Stimulated activated CD8-positive, alpha-beta memory T cell treated with anti-CD3 and anti-CD28 coated beads, Interleukin-12 subunit alpha, Interleukin-12 subunit beta, amount 100 ng/mL, for 24 hours (primary cell): ENCODE measurements at regions not wholly inside any gene's neighbourhood (a gene's known extent, or its start where the extent isn't known, plus 50 kb on each side); places are given as distances from the start of the nearest gene placed in this dataset.
A peak's percentile ranks its signal among the peaks of the same experiment; 100 is the strongest.

Source experiments
- DNase-seq: peaks from one replicate; pipeline ENCODE4 v3.0.0-alpha.2; 2020; ENCODE audit errors: extremely low read depth

DNA sequence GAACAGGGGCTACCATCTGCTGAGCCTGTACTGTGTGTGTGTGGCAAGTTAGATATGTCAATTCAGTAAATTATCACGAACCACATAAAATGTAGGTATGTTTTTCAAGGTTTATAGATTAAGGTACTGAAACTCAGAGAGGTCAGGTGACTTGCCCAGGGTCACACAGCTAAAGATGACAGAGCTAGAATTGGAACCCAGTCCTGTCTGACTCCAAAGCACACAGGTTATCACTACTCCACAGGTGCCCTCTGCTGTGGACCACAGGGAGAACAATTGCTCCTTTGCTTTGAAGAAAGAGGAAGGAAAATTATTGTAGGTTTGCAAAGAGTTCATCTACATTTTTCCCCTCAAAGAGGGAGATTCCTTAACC, 229.7 kb upstream of the AGAP1 start:
- DNase-seq = no peak

DNA sequence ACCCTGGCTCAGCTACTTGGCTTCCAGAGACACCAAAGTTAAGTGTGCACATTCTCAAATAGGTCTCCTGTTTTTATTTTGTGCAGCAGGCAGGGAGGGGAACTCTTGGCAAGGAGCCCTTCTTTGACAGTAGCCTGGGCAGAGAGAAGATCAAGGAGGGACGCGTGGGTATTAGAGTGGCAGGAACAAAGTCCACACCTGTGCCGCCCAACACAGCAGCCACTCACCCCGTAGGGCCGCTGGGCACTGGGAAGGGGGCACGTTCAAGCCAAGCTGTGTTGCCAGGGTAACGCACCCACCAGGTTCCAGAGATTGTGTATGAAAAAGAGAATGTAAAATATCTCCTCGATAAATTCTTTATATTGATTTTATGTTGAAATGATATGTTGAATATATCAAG, 229.3 kb upstream of the AGAP1 start:
- no peak for DNase-seq

DNA sequence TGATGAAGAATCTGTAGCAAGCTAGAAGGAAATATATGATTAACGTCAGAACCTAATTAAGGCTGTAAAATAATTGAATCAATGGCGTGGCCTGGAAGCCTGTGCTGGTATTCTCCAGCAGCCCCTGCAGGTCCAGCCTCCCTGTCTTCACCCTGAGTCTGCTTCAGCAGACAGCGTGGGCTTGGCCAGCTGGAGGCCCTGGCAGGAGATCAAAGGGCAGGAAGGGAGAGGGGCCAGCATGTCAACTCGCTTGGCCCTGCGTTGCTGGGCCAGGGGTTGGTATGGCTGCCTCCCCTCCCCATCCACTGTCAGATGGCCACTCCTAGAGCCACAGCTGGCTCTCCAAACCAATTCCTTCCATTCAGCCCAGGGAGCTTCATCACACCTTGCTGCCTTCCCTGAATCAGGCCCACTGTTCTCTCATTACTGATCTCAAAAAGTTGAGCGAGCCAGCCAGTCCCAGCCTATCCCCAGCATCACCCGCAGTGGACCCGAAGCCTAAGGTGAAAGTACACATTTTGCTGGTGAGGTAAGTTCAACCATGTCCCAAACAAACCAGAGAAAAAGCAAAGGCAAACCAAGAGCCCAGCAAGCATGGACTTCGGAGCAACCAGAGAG, 228.4 kb upstream of the AGAP1 start:
- DNase-seq = no peak

DNA sequence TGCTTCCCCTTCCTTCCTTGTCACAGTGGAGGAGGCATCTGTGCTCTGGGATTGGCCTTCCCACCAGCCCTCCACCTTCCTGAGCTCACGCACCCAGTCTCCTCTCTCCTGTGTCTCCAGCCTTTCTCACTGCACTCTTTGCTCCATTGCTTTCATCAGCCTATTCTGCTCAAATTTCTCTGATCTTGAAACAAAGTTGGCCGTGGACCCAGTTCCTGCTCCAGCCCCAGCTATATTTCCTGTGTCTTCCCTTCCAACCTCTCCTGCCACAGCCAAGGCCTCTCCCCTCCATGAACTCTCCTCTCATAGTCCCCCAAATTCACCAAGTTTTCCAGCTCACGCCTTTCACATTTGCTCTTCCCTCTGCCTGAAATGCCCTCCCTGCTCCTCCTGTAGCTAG, 226.6 kb upstream of the AGAP1 start:
- DNase-seq = no peak

DNA sequence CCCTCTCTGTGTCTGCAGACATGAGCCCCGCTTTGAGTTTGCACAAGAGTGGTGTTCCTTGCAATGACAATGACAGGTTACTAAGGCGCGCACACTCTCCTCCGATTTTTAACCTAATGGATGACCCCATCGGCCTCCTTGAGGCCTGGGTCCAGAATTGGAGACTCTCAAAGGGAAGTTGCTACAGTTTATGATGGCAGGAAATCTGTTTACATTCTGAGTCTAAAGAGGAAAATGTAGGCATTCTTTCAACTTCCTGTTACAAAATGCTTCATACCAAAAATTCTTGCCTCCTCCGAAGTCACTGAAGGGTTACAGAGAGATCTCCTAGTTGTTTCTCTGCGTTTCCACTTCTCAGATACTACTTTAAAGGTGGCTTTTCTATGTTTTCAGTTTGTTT, 225.3 kb upstream of the AGAP1 start:
- no peak for DNase-seq

DNA sequence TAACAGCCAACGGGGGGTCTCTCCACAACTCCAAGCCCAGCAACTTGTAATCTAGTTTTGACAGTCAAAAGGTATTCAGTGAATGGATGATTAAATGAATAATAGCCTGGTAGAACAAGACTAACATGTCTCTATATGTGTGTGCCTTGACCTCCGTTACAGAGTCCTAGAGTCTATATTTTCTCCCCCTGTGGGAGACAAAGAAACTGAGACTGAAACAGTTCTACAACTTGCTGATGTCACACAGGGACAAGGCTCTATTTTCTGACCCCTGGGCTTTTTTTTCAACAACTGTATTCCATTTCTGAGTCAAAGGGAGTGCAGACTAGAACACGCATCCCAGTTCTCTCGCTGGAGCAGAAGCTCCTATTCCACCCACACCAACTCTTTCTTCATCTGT, 223.6 kb upstream of the AGAP1 start:
- no peak for DNase-seq

DNA sequence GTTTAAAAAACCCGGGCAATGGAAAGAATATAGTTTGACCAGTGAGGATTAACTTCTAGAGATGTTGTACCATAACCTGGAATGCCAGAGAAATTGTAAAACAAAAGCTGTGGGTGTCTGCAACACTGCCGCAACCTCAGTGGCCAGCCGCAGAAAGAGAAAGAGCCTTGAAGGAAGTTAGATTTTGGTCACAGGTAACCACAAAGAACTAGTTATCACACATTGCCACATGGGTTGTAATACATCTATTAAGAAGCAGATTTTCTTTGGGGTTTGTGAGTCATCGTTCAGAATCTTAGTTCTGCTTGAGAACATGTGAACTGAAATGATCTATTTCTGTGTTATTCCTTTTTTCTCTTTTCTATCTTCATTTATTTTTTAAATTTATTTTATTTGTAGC, 222.9 kb upstream of the AGAP1 start:
- DNase-seq = peak; percentile 10

DNA sequence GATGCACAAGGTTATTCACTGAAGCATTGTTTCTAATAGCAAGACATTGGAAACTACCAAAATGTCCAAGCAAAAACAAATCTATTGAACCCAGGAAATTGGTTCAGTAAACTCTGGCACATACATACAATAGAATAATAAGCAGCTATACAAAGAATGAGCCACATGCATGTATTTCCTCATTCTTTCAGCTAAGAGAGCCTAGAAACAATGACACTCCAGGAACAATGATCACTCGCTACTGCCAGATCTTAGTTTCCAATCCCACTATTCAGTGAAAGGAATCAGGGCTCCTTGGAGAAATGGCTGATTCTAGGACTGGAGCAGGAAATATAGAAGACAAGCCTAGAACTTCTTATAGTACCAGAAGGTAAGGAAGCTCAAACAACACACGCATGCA, 221.9 kb upstream of the AGAP1 start:
- DNase-seq = no peak

DNA sequence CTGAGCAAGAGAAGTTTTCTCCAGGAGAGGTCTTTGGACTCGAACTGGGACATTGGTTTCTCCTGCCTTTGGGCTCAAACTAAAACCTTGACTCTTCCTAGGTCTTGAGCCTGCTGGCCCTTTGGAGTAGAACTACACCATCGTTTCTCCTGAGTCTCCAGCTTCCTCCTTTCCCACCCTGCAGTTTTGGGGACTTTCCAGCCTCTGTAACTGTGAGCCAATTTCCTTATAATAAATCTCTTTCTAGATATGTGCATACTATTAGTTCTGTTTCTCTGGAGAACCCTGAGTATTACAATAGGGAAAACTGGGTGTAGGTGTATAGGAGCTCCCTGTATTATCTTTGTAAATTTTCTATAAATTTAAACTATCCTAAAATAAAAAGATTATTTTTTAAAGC, 219.8 kb upstream of the AGAP1 start:
- no peak for DNase-seq

DNA sequence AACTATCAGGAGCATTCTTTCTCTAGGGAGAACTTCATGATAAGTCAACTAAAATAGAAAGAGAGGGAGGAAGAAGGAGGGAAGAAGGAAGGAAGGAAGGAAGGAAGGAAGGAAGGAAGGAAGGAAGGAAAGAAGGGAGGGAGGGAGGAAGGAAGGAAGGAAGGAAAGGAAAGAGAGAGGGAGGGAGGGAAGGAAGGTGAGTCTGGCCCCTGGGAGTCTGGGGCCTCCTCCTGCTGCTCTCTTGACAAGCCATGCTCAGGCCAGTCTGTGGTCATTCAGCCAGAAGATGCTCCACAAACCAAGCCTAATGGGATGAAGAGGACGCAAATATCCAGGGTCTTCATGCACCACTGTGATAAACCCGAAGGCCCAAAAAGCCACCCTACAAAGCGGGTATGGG, 216.4 kb upstream of the AGAP1 start:
- no peak for DNase-seq

DNA sequence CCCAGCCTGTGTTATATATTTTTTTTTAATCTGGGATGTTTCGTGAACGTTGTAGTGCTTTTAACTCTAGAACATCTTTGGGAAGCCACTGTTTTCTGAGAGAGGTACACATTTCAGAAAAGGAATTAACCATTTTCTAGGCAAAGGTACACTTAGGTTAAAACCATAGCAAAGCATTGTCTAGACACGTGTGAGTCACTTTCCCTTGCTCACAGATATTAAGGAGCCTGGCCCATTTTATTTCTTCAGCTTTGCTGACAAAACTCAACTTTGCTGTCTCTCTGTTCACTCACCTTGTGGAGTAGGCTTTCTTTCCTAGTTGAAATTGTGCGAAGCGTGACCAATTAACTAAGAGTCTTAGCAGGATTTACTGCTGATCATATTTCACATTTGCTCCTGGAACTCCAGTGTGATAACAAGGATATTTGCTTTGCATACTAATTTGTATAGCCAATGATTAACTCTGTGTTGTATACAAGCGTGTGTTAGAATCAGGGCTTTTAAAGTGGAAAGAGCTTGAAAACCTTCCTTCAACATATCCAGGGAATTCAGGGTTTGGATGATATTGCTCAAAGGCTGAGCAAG, 215.0 kb upstream of the AGAP1 start:
- no peak for DNase-seq

DNA sequence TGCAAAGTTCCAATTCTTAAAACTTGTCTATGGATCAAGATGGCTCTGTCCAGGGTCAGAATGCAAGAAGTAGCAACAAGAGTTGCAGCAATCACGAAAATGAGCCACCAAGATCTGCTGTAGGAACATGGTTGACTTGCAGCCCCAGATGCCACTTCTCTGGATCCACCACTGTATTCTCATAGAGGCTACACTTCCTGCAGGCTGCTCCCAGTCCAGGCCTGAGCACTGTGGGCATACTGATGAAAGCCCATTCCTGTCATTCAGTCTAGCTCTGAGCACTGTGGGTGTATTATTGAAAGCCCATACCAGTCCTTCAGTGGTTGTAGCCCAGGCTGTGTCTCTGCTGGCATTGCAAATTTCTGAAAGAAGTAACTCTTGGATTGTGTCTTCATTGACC, 213.9 kb upstream of the AGAP1 start:
- no peak for DNase-seq

DNA sequence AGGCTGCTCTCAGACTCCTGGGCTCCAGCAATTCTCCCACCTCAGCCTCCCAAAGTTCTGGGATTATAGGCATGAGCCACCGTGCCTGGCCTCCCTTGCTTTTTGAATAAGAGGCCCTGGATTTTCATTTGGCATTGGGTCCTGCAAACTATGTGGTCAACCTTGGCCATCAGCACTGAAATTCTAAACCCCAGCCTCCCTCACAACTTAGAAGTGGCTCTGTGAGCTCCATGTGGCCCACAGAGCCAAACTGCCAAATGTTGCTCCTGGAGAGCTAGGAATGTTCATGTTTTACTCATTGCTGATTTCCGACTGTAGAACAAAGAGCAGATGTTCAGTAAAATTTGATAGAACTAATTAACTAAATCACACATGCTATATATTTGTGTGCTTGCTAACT, 210.6 kb upstream of the AGAP1 start:
- no peak for DNase-seq

DNA sequence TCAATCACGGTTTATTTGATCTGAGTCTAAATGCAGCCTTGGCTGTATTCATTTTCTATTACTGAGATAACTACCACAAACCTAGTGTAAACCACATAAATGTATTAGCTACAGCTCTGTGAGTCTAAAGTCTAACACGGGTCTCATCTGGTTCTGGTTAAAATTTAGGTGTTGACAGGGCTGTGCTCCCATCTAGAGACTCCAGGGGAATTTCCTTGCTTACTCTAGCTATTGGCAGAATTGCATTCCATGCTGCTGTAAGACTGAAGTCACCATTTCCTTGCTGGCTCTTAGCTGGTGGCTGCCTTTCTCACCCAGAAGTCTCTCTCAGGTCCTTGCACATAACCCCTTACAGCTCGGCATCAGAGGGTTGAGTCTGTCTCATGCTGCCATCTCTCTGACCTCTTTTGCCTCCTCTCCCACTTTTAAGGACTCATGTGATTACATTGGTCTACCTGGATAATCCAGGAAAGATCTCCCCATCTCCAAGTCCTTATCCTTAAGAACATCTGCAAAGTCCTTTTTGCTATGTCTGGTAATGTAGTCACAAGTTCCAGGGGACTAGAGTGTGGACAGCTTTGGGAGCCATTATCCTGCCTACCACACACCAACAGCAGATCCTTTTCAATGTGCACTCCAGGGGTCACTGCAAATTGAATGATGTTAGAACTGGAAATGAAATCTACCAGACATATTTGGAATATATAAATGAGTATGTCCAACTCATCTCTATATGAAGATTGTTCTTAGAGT, 207.0 kb upstream of the AGAP1 start:
- DNase-seq = no peak

DNA sequence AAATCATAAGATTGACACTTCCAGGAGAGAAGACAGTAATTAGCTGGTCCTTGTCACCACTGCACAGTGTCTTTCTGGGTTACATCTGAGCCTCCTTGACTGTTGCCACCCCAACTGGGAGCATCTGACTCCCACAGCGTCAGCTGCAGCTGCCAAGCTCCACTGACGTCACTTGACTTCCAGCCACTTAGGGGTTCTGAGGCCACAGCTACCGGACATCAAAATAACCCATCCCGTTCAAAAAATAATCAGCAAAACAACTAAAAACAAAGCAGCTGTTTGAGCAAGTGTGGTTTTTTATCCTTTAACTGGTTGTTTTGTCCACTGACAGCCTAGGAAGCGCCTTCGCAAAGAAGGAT, 206.5 kb upstream of the AGAP1 start:
- DNase-seq = no peak

DNA sequence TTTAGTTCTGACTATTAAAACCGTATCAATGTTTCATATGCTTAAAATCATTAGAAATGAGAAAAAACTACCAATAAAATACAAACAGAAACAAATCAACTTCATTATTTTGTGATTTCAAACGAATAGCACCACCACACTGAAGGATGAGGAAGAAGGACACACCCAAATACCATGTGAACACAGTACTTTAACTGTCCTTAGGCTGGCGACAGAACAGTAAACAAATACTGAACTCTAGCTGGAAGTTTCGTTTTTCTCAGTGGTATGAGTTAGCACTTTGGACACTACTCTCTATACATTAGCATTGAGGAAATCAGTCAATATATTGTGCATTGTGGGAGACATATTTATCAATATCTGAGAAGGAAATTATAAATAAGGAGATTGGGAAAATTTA, 202.4 kb upstream of the AGAP1 start:
- DNase-seq = no peak

DNA sequence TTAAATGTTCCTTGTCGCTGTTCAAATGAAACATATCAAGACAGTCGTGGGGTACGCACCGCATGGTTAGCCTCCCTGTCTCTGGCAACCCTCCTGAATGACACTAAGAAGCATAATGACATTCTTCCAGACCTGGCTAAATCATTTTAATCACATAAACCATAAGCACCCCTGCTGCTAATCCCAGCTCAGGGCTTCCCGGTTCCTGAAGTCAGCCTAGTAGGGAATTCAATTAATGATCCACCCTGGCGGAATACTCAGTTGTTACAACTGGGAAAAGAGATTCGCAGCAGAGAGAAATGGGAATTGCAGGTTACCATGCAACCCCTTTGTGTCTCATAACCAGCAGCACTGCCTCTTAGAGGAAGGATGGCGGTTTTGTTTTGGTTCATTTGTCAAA, 200.8 kb upstream of the AGAP1 start:
- no peak for DNase-seq

DNA sequence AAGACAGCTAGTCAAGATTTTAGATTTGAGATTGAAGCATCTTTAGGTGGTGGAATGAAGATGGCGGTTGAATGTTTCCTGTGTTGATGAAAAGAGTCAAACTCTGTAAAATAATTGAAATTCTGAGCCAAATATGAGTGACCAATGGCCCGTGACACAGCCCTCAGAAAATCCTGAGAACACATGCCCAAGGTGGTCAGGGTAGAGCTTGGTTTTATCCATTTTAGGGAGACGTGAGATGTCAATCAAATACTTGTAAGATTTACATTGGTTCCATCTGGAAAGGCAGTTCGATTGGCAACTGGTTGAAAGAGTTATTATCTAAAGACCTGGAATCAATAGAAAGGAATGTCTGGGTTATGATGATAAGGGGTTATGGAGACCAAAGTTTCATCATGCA, 198.0 kb upstream of the AGAP1 start:
- no peak for DNase-seq

DNA sequence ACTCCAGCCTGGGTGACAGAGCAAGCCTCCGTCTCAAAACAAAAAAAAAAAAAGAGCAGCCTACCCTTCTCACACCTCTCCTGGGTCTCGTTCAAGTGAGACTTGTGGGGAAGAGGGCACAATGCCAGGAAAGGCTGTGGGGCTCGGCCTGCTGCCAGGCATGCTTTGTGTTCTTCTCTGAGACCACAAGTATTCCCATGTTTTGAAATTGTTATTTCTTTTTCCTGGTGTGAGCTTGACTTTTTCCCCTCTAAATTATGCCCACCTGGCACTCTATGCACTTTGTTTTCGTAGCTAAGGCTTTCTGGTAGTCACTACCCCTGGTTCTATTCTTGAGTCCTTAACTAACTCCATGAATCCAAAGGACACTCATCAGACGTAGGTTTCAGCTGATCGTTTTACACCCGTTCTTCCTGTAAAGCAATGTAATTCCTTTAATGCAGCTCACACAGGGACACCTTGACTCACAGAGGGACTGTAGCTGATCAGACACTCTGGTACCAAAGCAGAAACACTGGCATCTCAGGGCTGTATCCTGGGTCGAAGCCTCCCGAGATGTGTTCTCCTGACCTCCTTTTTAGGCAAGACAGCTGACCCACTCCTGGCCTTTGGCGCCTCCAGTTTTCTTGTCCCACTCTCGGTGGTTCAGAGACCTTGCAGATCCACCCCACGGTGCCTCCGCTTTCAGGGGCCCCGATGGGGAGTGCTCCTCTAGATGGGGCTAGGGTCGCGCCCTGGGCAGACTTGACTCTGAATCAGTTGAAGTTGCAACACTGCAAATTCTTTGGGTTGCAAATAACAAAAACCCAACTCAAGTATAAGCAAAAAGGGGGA, 193.3 kb upstream of the AGAP1 start:
- DNase-seq = no peak

DNA sequence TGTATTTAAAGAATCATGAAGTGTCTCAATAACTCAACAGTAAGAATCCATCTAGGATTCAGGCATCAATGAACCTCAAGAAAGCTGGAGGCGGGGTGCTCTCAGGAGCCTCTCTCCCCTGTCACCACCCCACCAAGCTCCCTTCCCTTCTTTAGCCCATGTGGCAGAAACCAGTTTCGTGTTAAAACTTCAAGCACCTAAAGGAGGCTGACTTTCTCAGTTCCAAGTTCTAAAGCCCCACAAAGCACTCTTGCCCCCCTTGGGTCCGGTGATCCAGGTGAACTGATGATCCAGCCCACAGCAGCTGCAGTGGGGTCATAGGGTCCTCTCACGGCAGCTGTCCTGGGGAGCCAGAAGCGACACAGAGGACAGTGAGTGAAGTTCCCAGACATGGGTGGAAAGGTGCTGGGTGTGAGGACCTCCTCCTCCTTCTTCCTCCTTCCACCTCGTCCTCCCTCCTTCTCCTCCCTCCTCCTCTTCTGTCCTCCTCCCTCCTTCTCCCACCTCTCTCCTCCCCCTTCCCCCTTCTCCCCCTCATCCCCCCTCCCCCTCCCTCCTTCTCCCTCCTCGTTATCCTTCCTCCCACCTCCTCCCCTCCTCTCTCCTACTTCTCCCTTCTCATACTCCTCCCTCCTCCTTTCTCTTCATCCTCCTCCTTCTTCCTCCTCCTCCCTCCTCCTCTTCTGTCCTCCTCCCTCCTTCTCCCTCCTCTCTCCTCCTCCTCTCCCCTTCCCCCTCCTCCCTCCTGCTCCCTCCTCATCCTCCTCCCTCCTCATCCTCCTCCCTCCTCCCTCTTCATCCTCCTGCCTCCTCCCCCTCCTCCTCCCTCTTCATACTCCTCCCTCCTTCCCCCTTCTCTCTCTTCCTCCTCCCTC, 192.4 kb upstream of the AGAP1 start:
- no peak for DNase-seq

DNA sequence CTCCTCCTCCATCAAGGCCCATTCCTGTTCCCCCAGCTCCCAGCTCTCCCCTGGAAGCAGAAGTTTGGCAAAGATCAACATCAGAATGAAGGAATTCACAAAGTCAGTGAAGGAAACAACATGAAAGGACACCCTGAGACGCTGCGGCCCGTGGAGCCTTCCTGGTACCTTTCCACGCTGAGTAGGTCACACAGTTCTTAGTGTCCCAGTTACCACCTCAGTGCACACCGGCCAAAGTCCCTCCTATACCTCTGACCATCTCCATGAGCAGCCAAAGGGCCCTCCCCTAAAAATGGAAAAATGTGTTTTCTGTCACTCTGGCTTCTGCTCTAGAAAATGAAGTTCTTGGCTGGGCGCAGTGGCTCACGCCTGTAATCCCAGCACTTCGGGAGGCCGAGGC, 191.6 kb upstream of the AGAP1 start:
- DNase-seq = no peak
